HG03442 (cell line): ENCODE measurements at regions not wholly inside any gene's neighbourhood (a gene's known extent, or its start where the extent isn't known, plus 50 kb on each side); places are given as distances from the start of the nearest gene placed in this dataset.
"Not testable (repeated sequence)": the region's sequence is repeated elsewhere in the genome, so short reads cannot be mapped to it uniquely, and the experiment has no call there.

ENCODE experiments used
- ATAC-seq: cut with Tn5 transposase; IDR thresholded peaks from one replicate; pipeline ENCODE4 v1.9.1; 2021; ENCODE audit warnings: mild to moderate bottlenecking, moderate library complexity; ENCODE audit not compliant: unreplicated experiment

- no peak for ATAC-seq
Measured at GRCh38 chr5:155684417-155684816, 642.5 kb upstream of the SGCD start.

GRCh38 chr5:155686131-155686530 lies 640.8 kb upstream of the SGCD start:
- no peak for ATAC-seq

GRCh38 chr5:155689406-155689805 lies 637.6 kb upstream of the SGCD start:
- ATAC-seq: no peak

DNA sequence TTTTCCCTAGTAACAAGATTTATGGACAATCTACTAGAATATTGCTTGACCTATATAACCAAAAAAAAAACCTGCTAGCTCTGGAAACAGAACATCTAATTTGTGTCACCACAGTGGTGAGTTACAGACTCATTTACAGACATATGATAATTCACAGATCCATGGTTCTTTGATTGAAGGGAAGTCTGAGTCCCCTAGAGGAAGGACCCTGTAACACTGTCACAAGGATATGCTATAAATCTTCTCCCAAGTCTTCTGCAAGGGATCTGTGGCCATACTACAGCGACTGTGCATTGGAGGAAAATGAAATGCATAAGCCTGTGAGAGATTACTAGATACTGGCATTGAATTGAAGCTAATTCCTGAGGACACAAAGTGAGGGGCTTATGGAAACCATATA lies 630.6 kb upstream of the SGCD start:
- ATAC-seq: no peak

DNA sequence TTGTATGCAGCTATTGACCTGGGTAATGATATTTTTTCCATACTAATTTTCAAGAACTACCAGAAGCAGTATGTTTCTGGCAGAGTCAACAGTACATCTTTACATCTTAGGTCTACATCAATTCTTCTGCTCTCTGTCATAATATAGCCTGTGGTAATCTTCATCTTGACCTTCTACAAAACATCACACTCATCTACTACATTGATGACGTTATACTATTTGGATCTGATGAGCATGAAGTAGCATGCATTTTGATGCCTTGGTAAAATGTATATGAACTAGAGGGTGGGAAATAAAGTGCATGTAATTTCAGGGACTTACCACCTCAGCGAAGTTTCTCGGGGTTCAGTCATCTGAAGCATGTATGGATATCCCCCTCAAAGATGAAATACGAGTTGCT lies 629.7 kb upstream of the SGCD start:
- ATAC-seq: no peak

DNA sequence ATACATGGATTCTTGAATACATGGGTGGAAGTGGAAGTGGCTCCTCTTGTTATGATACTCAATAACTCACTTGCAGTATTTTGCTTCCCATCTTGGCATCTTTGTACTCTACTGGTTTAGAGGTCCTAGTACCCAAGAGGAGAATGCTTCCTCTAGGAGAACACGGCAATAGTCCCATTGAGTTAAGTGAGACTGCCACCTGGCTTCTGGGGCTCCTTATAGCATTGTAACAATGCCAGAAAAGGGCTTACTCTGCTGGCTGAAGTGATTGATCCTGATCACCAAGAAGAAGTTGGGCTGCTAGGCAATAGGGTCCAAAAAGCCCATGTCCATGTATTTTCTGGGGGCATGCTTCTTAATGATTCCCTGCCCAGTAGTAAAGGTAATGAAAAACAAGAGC lies 627.6 kb upstream of the SGCD start:
- no peak for ATAC-seq

GRCh38 chr5:155700333-155700732 lies 626.6 kb upstream of the SGCD start:
- no peak for ATAC-seq

DNA sequence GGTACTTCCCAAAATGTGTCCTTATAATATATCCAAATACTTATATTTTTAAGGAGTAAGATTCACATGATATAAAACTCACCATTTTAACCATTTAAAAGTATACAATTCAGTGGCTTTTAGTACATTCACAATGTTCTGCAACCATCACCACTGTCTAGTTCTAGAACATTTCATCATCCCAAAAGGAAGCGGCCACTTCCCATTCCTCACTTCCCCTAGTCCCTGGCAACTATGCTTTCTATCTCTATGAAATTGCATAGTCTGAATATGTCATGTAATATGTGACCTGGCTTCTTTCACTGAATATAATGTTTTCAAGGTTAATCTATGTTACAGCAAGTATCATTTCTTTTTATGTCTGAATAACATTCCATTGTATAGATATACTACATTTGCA lies 615.1 kb upstream of the SGCD start:
- ATAC-seq: no peak

GRCh38 chr5:155714435-155714834 lies 612.5 kb upstream of the SGCD start:
- ATAC-seq: not testable (repeated sequence)

DNA sequence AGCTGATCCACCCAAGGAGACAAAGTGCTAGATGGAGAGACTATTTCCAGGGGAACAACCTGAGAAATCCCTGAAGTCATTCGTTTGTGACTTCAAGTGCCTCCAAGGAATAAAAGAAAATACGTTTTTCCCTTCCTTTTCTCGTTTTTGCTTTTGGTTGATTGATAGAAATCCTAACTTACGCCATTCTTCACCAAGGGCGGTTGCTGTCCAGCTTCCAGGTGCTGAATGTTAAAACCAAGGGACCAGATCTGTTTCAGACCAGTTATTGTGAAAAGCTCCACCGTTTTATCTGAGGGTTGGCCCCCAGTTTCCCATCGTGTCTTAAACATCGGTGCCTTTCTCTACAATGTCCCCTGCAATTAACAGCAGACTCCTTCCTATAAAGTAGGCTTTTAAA lies 600.7 kb upstream of the SGCD start:
- no peak for ATAC-seq

GRCh38 chr5:155727512-155728145 lies 599.3 kb upstream of the SGCD start:
- no peak for ATAC-seq

DNA sequence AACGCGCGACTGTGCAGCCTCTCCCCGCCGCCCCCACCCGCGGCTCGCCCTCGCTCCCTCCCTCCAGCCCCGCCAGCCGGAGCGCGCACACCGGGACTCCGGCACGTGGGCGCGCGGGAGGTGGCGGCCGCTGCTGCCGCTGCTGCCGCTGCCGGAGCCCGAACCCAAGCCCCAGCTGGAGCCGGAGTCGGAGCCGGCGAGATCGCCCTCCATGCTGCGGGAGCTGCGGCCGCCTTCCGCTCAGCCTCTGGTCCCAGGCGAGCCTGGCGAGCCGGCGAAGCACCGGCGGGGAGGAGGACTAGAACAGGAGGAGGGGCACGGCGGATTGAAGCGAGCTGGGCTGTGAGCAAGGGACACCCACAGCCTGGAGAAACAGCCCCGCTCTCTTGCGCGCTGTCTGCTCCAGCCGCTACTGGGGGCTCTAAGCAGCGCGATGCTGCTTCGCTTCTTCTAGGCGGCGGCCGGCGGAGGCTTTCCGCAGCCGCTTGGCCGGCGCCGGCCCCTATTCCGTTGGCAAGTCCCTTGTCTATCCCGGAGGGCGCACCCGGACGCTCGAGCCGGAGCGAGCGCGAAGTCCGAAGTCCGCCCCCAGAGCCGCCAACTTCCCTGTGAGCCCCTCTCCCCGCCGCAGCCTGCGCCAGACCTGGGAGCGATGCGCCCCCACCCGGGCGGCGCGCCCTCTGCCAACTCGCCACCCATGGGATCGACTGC lies 598.7 kb upstream of the SGCD start:
- no peak for ATAC-seq

GRCh38 chr5:155728857-155729683 lies 597.9 kb upstream of the SGCD start:
- ATAC-seq: no peak

DNA sequence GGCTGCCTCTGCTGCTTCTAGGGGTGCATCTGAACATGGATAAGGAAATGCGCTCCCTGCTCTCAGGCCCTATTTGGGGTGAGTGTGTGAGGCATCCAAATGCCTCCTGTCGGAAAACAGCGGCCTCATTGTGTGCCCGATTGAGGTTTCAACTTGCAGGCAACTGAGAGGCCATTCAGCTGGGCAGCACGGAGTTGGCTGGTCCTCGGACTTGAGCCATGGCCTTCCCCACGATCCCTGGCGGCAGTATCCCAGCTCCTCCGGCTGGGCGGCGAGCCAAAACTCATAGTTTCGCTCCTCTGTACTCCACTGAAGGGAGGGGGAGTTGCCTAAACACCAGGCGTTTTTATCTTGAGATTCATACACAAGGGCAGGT lies 597.3 kb upstream of the SGCD start:
- no peak for ATAC-seq

DNA sequence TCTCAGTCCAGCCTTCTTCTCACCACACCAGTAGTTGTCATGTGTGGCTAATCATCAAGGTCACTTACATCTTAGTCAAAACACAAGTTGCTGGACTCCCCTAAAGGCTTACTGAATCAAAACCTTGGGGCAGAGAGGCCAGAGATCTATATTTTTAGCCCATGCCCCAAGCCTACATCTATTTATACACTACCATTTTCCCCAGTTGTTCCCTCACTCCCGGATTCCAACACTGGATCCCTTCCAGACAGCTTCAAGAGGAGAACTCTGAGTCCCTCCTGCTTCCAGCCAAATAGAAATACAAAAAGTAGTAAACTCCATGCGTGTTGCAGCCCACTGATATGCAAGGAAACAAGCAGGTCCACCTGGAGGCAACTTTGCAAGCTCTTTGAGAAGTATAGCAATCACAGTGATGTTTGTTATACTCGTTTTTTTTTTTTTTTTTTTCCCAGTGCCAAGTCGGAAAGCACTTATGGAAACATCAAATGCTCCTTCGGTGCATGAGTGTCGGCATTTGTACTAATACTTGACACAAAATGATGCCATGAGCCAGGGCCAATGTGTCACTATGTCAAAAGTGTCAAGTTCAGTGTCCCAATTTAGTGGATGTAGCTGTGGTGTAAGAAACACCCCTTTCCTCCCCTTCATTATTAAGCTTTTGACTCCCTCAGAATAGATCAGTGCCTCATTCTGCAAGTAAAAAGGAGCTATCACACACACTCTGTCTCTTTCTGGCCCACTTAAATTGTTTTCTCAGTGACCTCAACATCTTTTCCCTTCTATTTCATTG lies 594.2 kb upstream of the SGCD start:
- ATAC-seq: no peak

DNA sequence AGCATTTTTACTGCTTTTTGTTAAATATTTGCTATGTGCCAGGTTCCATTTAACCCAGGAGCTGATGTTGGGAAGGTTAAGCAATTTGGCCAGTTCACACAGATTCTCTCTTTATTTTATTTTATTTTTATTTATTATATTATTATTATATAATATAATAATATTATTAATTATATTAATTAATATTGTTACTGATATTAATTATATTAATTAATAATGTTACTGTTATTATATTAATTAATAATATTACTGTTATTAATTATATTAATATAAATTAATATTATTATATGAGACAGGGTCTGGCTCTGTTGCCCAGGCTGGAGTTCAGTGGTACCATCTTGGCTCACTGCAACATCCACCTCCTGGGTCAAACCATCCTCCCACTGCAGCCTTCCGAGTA lies 593.0 kb upstream of the SGCD start:
- ATAC-seq: no peak

DNA sequence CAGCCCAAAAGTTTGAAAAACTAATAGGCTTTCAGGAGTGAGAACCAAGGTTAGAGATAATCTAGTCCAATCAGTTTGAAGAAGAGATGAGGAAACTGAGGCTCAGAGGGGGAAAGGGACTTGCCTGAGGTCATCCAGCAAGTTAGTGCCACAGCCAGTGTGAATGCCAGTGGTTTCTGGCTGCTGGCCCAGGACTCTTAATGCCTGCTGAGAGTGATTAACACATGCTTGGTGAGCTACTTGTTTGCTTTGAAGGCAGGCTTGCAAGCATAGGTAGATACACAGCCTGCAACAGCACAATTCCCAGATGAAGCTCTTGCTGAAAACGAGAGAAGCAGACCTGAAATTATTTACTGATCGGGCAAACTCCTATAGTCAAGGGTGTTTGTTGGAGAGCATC lies 591.6 kb upstream of the SGCD start:
- ATAC-seq: no peak

DNA sequence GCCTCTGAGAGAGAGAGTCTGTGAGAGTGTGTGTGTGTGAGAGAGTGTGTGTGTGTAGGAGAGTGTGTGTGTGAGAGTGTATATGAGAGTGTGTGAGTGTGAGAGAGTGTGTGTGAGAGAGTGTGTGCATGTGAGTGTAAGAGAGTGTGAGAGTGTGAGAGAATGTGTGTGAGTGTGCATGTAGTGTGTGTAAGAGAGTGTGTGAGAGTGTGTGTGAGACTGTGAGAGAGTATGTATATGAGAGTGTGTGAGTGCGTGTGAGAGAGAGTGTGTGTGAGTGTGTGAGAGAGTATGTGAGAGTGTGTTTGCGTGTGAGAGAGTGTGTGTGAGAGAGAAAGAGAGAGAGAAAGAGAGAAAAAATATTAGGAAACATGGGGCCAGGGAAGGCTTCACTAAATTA lies 588.3 kb upstream of the SGCD start:
- no peak for ATAC-seq

DNA sequence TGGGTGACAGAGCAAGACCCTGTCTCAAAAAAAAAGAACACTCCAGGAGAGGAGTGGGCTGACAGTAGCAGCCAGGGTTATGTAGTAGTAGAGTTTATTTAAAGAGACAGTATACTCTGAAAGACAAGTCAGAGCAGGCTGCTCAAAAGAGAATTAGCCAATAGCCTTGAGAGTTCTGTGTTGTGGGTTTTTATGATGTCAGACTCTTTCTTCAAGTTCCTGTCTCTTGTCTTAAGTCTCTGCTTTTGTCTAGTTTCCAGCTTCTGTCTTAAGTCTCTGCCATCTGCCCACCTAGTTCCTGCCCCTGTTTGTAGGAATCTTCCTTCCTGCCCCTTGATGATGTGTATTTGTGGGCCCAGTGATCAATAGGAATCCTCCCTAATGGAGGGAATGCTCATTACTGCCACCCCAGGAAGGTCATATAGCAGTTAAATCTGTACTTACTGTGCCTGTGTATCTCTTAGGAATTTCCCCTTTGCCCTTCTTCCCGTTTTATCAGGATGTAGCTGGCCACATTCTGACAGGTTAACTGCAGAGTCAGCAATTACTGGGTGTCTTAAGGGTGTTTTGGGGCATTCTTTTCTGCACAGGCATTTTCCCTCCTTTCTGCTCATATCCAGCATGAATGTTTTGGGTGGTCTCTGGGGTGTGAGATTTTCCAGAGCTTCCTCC lies 580.5 kb upstream of the SGCD start:
- ATAC-seq: no peak

GRCh38 chr5:155750101-155750500 lies 576.9 kb upstream of the SGCD start:
- ATAC-seq: no peak

DNA sequence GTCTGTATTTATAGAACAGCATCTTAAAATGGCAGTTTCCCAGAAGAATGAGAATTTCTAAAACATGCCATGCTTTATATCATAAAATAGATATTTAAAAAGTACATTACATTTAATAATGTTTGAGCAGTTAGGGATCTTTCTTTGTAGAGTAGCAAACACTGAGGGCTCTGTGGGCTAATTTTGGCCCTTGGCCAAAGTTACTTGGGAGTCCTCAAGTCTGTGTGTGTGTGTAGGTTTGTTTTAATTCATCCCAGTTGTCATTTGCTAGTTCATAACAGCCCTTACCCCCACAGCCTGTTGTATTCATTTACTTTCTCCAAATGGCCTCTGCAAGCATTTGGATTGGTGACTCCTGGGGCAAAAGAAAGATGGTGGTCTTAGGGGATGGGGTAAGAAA lies 576.4 kb upstream of the SGCD start:
- ATAC-seq: no peak
